ENCODE measurements at regions not wholly inside any gene's neighbourhood (a gene's known extent, or its start where the extent isn't known, plus 50 kb on each side); places are given as distances from the start of the nearest gene placed in this dataset.

DNA sequence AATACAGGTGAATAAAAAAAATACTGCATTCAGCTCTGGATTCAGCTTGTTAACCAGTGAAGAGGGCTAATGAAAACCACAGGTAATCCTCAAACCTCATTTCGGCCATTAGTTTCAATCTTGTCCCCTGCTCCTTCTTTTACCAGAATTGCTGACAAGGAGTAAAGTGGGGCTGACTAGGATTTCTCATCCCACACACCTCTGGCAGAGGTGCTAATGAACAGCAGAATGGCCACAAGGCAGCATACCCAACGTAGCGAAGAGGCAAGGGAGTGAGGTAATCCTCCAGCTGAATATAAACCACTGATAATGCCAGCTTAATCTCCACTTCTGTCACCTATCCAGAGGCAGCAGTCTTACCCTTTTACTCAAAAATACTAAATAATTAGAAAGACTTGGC lies 248.8 kb upstream of the CDIN1 start:
- Histone ChIP-seq H3K27me3 (no peaks in the 10 kb centered on the region), H3K4me1 (peaks cover 0 to 4% (median 0%) of the 10 kb centered on the region in 4 donors), H3K36me3 (no peaks in the 10 kb centered on the region), H3K9me3 (no peaks in the 10 kb centered on the region), H3K4me3 (no peak overlapping the region), H3K27ac (no peak overlapping the region)
- DNase-seq (ENCODE audit: low spot score in 2 of 2), result no peak
- TF ChIP-seq POLR2A (IDR thresholded peaks at IDR 0.05), result no peak
- TF ChIP-seq EP300 (IDR thresholded peaks at IDR 0.05), result no peak
- TF ChIP-seq, protein P1, sequence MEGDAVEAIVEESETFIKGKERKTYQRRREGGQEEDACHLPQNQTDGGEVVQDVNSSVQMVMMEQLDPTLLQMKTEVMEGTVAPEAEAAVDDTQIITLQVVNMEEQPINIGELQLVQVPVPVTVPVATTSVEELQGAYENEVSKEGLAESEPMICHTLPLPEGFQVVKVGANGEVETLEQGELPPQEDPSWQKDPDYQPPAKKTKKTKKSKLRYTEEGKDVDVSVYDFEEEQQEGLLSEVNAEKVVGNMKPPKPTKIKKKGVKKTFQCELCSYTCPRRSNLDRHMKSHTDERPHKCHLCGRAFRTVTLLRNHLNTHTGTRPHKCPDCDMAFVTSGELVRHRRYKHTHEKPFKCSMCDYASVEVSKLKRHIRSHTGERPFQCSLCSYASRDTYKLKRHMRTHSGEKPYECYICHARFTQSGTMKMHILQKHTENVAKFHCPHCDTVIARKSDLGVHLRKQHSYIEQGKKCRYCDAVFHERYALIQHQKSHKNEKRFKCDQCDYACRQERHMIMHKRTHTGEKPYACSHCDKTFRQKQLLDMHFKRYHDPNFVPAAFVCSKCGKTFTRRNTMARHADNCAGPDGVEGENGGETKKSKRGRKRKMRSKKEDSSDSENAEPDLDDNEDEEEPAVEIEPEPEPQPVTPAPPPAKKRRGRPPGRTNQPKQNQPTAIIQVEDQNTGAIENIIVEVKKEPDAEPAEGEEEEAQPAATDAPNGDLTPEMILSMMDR (IDR thresholded peaks at IDR 0.05), result no peak
- WGBS, 2 donors, result 85 to 91% methylated on average over 3 of the region's 3 CpGs

DNA sequence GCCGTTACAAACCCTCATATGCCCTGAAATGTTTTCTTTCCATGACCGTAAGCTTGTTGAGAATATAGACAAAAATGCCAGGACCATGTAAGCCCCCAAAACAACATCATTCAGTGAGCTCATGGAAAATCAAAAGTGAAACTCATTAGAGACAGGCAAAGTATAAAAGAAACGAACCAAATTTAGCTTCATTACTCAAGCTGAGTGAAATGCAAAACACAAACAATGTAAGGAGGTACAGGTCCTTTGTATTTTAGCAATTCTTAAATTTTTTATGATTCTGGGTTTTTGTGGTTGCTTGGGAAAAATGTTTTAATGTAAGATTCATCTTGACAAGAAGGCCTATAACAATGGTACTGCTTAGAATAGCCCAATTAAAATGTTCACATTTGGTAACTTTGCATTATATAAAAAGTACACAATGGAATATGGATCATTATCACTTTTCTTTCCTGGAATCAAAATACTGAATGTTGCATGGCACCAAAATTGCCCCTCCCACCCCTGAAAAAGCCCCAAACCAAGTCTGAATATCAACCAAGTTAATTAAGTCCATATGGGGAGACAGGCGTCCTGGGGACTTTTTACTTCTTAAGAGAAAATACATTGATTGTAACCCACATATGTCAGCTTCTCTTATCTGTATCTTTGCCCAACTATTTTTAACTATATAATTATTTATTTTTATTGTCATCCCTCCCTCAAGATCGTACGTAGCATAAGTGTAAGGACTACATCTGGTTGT lies 247.7 kb upstream of the CDIN1 start:
- WGBS, 2 donors, result 62 to 68% methylated on average over 6 of the region's 6 CpGs
- Histone ChIP-seq H3K36me3 (no peaks in the 10 kb centered on the region), H3K27ac (no peak overlapping the region), H3K27me3 (no peaks in the 10 kb centered on the region), H3K4me1 (peaks cover 0 to 4% (median 0%) of the 10 kb centered on the region in 4 donors), H3K9me3 (no peaks in the 10 kb centered on the region), H3K4me3 (no peak overlapping the region)
- no peak for DNase-seq (ENCODE audit: low spot score in 2 of 2)
- TF ChIP-seq, protein P1 (IDR thresholded peaks at IDR 0.05), result no peak
- no peak for TF ChIP-seq EP300 (IDR thresholded peaks at IDR 0.05)
- TF ChIP-seq POLR2A (IDR thresholded peaks at IDR 0.05), result no peak

DNA sequence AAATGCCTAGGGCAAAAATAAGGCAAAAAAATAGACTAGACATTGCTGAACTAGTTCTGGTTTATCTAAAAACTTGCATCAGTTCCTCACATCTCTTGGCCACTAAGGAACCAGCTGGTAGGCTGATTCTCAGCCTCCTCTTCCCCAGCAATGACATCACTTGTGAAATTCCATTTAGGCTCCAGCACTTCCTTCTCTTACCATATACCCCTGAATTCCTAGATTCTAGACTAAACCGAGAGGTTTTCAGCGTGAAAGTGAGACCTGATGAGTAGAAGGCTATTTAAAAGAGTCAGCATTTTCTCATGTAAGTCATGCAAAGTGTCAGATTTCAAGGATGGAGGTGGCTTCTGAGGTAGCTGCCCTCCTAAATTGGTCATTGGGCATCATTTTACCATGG lies 247.1 kb upstream of the CDIN1 start:
- Histone ChIP-seq H3K4me1 (peaks cover 0 to 4% (median 0%) of the 10 kb centered on the region in 4 donors), H3K36me3 (no peaks in the 10 kb centered on the region), H3K27me3 (no peaks in the 10 kb centered on the region), H3K27ac (no peak overlapping the region), H3K4me3 (no peak overlapping the region), H3K9me3 (no peaks in the 10 kb centered on the region)
- no peak for DNase-seq (ENCODE audit: low spot score in 2 of 2)
- 86 to 95% methylated on average over 2 of the region's 2 CpGs for WGBS, 2 donors
- TF ChIP-seq POLR2A (IDR thresholded peaks at IDR 0.05), result no peak
- TF ChIP-seq, protein P1 (IDR thresholded peaks at IDR 0.05), result no peak
- TF ChIP-seq EP300 (IDR thresholded peaks at IDR 0.05), result no peak

DNA sequence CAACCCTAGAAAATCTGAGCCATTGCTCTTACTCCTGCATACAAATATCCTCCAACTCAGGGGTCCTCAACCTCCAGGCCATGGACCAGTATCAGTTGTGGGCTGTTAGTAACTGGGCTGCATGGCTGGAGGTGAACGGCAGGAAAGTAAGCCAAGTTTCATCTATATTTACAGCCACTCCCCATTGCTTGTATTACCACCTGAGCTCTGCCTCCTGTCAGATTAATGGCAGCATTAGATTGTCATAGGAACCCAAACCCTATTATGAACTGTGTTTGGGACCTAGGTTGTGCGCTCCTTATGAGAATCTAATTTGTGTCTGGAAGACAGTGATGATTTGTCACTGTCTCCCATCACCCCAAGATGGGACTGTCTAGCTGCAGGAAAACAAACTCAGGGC lies 246.5 kb upstream of the CDIN1 start:
- WGBS, 2 donors, result 100% methylated on average over 2 of the region's 2 CpGs
- Histone ChIP-seq H3K27ac (no peak overlapping the region), H3K4me3 (no peak overlapping the region), H3K9me3 (no peaks in the 10 kb centered on the region), H3K4me1 (peaks cover 0 to 4% (median 0%) of the 10 kb centered on the region in 4 donors), H3K36me3 (no peaks in the 10 kb centered on the region), H3K27me3 (no peaks in the 10 kb centered on the region)
- no peak for DNase-seq (ENCODE audit: low spot score in 2 of 2)
- TF ChIP-seq EP300 (IDR thresholded peaks at IDR 0.05), result no peak
- TF ChIP-seq, protein P1 (IDR thresholded peaks at IDR 0.05), result no peak
- no peak for TF ChIP-seq POLR2A (IDR thresholded peaks at IDR 0.05)

DNA sequence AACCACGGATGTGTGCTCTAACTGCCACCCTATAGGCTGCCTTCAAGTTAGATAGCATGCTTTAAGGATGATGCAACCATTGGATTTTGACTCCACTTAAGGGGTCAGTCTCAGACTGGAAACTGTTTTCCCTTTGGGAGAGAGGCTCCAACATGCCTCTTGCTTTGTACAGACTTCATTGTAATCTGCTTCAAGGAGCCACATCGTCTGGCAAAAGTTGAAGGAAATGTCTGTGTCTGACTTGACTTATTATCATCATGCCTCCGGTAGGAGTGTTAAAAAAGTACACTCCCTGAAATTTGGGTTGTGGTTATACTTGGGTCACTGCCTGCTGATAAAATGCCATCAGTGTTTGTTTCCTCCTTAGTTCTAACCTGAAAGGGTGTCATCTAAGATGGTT lies 245.4 kb upstream of the CDIN1 start:
- peaks cover 0 to 4% (median 0%) of the 10 kb centered on the region in 4 donors for H3K4me1 ChIP-seq
- no peak overlapping the region for H3K27ac ChIP-seq
- no peak for DNase-seq (ENCODE audit: low spot score in 2 of 2)
- TF ChIP-seq, protein P1 (IDR thresholded peaks at IDR 0.05), result no peak
- TF ChIP-seq POLR2A (IDR thresholded peaks at IDR 0.05) (no peak), EP300 (IDR thresholded peaks at IDR 0.05) (no peak)
- no peaks in the 10 kb centered on the region for H3K9me3 ChIP-seq
- 10 to 11% methylated on average over 3 of the region's 3 CpGs for WGBS, 2 donors
- no peaks in the 10 kb centered on the region for H3K27me3 ChIP-seq
- H3K36me3 ChIP-seq, result no peaks in the 10 kb centered on the region
- H3K4me3 ChIP-seq, result no peak overlapping the region

Data from tibial nerve (tissue), 4 donors.